ENCODE measurements at regions not wholly inside any gene's neighbourhood (a gene's known extent, or its start where the extent isn't known, plus 50 kb on each side); places are given as distances from the start of the nearest gene placed in this dataset.

DNA sequence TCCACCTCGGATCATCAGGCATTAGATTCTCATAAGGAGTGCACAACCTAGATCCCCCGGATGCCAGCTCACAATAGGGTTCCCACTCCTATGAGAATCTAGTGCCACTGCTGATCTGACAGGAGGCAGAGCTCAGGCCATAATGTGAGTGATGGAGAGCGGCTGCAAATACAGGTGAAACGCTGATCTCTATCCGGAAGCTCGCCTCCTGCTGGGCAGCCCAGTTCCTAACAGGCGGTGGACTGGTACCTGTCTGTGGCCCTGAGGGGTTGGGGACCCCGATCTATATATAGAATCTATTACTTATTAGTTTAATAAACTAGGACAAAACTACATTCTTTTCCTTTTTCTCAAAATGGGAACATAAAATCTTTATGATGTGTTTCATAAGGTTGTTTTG, 741.9 kb downstream of the RFPL4B start:
- TF ChIP-seq EP300 (IDR thresholded peaks at IDR 0.05): no peak
- TF ChIP-seq, protein P1, sequence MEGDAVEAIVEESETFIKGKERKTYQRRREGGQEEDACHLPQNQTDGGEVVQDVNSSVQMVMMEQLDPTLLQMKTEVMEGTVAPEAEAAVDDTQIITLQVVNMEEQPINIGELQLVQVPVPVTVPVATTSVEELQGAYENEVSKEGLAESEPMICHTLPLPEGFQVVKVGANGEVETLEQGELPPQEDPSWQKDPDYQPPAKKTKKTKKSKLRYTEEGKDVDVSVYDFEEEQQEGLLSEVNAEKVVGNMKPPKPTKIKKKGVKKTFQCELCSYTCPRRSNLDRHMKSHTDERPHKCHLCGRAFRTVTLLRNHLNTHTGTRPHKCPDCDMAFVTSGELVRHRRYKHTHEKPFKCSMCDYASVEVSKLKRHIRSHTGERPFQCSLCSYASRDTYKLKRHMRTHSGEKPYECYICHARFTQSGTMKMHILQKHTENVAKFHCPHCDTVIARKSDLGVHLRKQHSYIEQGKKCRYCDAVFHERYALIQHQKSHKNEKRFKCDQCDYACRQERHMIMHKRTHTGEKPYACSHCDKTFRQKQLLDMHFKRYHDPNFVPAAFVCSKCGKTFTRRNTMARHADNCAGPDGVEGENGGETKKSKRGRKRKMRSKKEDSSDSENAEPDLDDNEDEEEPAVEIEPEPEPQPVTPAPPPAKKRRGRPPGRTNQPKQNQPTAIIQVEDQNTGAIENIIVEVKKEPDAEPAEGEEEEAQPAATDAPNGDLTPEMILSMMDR (IDR thresholded peaks at IDR 0.05): no peak

All from ovary (tissue), 3 donors.